Heart left ventricle (tissue), 16 donors: ENCODE measurements at regions not wholly inside any gene's neighbourhood (a gene's known extent, or its start where the extent isn't known, plus 50 kb on each side); places are given as distances from the start of the nearest gene placed in this dataset.

Experiments
- ATAC-seq, 4 donors: fragments of 200-7000 bp; cut with Tn5 transposase; one replicate each; pipeline ENCODE4 v1.9.1; 2020 to 2022; ENCODE audit warnings: moderate library complexity in 4 of 4, mild to moderate bottlenecking in 3 of 4, moderate number of reproducible peaks in 1 of 4
- DNase-seq, 5 donors: peaks; one replicate each; pipeline ENCODE4 v3.0.0-alpha.2; 2020
- H3K27ac ChIP-seq, 12 donors: fragments of 200-600 bp; sonication (generic) in 4 of 12; one replicate each; pipeline versions ENCODE4 v1.5.0 to v1.8.0; 2016 to 2022; ENCODE audit warnings: mild to moderate bottlenecking in 2 of 12
- H3K27me3 ChIP-seq, 9 donors: fragments of 200-600 bp; sonication (generic) in 2 of 9; one replicate each; pipeline versions ENCODE4 v1.5.1 to v1.8.0; 2016 to 2022; ENCODE audit warnings: mild to moderate bottlenecking in 3 of 9
- H3K36me3 ChIP-seq, 9 donors: fragments of 200-600 bp; sonication (generic) in 2 of 9; one replicate each; pipeline versions ENCODE4 v1.5.0 to v1.8.0; 2018 to 2022; ENCODE audit warnings: mild to moderate bottlenecking in 2 of 9
- H3K4me1 ChIP-seq, 12 donors: fragments of 200-600 bp; sonication (generic) in 4 of 12; one replicate each; pipeline versions ENCODE4 v1.5.0 to v1.8.0; 2016 to 2022; ENCODE audit warnings: mild to moderate bottlenecking in 3 of 12
- H3K4me3 ChIP-seq, 12 donors: fragments of 200-600 bp; sonication (generic) in 4 of 12; one replicate each; pipeline versions ENCODE4 v1.5.0 to v1.8.0; 2017 to 2022; ENCODE audit warnings: mild to moderate bottlenecking in 9 of 12, moderate library complexity in 4 of 12
- H3K9me3 ChIP-seq, 12 donors: fragments of 200-600 bp; sonication (generic) in 4 of 12; one replicate each; pipeline versions ENCODE4 v1.5.0 to v1.8.0; 2016 to 2022; ENCODE audit warnings: mild to moderate bottlenecking in 1 of 12
- POLR2A ChIP-seq, 2 donors: fragments of 450-650 bp; IDR thresholded peaks; one replicate each; pipeline ENCODE4 v1.6.1; 2017; ENCODE audit warnings: antibody characterized with exemption in 2 of 2, mild to moderate bottlenecking in 2 of 2, moderate library complexity in 2 of 2
- WGBS, 4 donors: extraction: QIAGEN DNeasy Blood & Tissue Kit in 2 of 4; methylation state at CpG; one replicate each; pipeline versions ENCODE4 v1.1.5 to v1.1.7; 2013 to 2018; 5-methylcytosine and 5-hydroxymethylcytosine counted together
- intact Hi-C, 10 donors: fragments of 100-400 bp; cut with DNase I; formaldehyde crosslinking; loops; one replicate each; pipeline versions ENCODE4 v1.11.1 to v1.14.2; 2022
- TF ChIP-seq, protein P1 (sequence below), 12 donors: fragments of 200-600 bp; sonication (generic) in 4 of 12; IDR thresholded peaks; one replicate each; pipeline versions ENCODE4 v1.5.0 to v1.8.0; 2018 to 2022; ENCODE audit warnings: antibody characterized with exemption in 12 of 12, mild to moderate bottlenecking in 5 of 12
- donor health status: ischemic (EF 13 %, LVEDD 7.1; RV severe dilation, severe dysfunction).
- donor health status: healthy with polysubstance abuse.
- donor health status: DM: no; HTN: yes; CAD: no.
- donor health status: DM: no; HTN: no; CAD: no.
- donor health status: ischemic (EF 25% LVEDD 6.9; RV normal size, moderate dysfunction).
- donor health status: ischemic (EF 25% LVEDD 5.7; RV mildly dilated, moderate dysfunction).
- donor health status: healthy.
- donor health status: DM: yes; HTN: yes; CAD: no.
- donor health status: ischemic (EF 35%, LVEDD 5.7; RV mildly dilated, moderate dysfunction).
- donor health status: nonischemic (EF 11% LVEDD 7.7; RV severe dilation, severe dysfunction).
- donor health status: DM: yes; HTN: yes; CAD: no.
- donor health status: PGD.
- donor health status: ischemic (EF 29% LVEDD 5.4; RV normal size, mild dysfunction).
- donor health status: nonischemic (EF 23%, LVEDD 6.1; RV moderate dilation, normal function).

DNA sequence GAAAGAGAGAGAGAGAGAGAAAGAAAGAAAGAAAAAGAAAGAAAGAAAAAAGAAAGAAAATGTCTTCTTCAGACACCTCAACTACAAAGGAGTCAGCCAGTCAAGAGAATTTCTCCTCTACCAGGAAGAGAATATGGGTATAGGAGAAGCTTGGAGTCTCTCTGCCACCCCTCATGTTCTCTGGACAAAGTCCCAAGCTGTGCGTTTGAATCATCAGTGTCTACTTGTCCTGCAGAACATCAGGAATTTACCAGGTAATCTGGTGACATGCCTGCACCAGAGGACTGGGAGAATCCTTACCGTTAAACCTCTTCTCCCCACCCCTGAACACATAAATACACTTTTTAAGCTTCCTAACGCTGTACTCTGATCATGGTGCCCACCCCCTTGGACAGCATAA is 119.5 kb downstream of the TM9SF2 start:
- H3K9me3 ChIP-seq: no peaks in the 10 kb centered on the region
- H3K27me3 ChIP-seq: no peaks in the 10 kb centered on the region
- TF ChIP-seq POLR2A (IDR thresholded peaks at IDR 0.05): no peak
- TF ChIP-seq, protein P1, sequence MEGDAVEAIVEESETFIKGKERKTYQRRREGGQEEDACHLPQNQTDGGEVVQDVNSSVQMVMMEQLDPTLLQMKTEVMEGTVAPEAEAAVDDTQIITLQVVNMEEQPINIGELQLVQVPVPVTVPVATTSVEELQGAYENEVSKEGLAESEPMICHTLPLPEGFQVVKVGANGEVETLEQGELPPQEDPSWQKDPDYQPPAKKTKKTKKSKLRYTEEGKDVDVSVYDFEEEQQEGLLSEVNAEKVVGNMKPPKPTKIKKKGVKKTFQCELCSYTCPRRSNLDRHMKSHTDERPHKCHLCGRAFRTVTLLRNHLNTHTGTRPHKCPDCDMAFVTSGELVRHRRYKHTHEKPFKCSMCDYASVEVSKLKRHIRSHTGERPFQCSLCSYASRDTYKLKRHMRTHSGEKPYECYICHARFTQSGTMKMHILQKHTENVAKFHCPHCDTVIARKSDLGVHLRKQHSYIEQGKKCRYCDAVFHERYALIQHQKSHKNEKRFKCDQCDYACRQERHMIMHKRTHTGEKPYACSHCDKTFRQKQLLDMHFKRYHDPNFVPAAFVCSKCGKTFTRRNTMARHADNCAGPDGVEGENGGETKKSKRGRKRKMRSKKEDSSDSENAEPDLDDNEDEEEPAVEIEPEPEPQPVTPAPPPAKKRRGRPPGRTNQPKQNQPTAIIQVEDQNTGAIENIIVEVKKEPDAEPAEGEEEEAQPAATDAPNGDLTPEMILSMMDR (IDR thresholded peaks at IDR 0.05): no peak
- DNase-seq: no peak
- H3K4me1 ChIP-seq: peaks cover 0 to 15% (median 0%) of the 10 kb centered on the region in 12 donors
- 81 to 93% (median 88%) methylated on average over 3 of the region's 3 CpGs for WGBS, 4 donors
- no peaks in the 10 kb centered on the region for H3K36me3 ChIP-seq
- no peak overlapping the region for H3K27ac ChIP-seq
- H3K4me3 ChIP-seq: no peak overlapping the region
- no peak for ATAC-seq
- intact Hi-C loops: no loop called here

DNA sequence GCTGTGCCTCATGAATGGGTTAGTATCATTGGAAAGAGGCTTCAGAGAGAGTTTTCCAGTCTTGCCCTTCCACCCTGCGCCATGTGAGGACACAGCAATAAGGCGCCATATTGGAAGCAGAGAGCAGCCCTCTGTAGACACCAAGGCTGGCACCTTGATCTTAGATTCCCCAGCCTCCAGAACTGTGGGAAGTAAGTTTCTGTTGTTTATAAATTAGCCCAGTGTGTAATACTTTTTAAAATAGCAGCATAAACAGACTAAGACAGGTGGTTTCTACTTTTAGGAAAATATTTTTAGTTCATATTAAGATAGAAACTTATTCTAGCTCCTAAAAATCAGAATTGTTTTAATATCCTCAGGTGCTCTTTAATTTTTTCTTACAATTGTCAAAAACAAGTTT is 117.9 kb downstream of the TM9SF2 start:
- intact Hi-C loops: loop anchor here in 6 of 10 donors (5.0 to 10.0 kb wide), 2 partner anchors 38 to 174 kb away; no protein-coding TSS in a partner anchor
- Histone ChIP-seq H3K4me3 (no peak overlapping the region), H3K27ac (no peak overlapping the region), H3K27me3 (no peaks in the 10 kb centered on the region), H3K36me3 (no peaks in the 10 kb centered on the region), H3K4me1 (peaks cover 0 to 15% (median 0%) of the 10 kb centered on the region in 12 donors), H3K9me3 (no peaks in the 10 kb centered on the region)
- WGBS, 4 donors: 91 to 100% (median 97%) methylated on average over 2 of the region's 2 CpGs
- DNase-seq (no peak), ATAC-seq (no peak)
- TF ChIP-seq, protein P1 (IDR thresholded peaks at IDR 0.05): no peak
- TF ChIP-seq POLR2A (IDR thresholded peaks at IDR 0.05): no peak

DNA sequence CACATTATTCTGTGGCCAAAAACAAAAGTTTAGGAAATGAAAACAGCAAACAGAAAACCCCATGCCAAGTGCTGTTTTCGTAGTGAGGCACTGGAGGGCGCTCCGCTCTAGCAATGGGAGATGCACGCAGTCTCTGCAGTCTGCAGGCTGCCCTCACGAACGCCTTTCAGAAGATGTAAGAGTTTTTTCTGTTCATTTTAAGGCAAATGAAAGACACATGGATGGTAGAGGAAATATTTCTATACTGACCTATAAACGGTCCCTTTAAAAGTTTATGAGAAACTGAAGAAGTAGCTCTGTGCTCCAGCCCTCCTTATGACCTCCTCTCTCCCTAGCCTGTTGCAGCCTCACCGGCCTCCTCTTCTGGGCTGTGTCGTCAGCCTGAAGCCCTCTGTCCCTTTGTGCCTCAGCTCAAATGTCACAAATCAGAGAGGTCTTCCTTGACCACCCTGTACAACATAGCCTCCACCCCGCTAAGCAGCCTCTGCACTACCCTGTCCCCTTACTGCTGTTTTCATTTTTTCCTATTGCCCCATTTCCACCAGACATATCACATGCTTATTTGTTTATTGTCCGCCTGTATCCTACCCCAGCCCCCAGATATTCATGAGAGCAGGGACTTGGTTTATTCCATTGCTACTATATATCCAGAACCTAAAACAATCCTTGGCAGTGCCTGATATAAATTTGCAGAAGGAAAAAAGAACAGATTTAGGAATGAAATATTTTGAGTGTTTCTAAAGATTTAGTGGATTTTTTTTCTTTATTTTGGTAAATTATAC is 116.4 kb downstream of the TM9SF2 start:
- 49 to 54% (median 50%) methylated on average over 11 of the region's 11 CpGs for WGBS, 4 donors
- intact Hi-C loops: loop anchor here in 6 of 10 donors (5.0 to 10.0 kb wide), 2 partner anchors 40 to 173 kb away; no protein-coding TSS in a partner anchor
- ATAC-seq (peak in 3 of 4 donors; percentile 53 to 71 (median 58)), DNase-seq (peak in 2 of 5 donors; percentile 30 to 46)
- TF ChIP-seq, protein P1 (IDR thresholded peaks at IDR 0.05): peak; percentile 23 to 76 (median 56)
- no peak for TF ChIP-seq POLR2A (IDR thresholded peaks at IDR 0.05)
- Histone ChIP-seq H3K36me3 (no peaks in the 10 kb centered on the region), H3K4me1 (peaks cover 0 to 15% (median 0%) of the 10 kb centered on the region in 12 donors), H3K27me3 (no peaks in the 10 kb centered on the region), H3K4me3 (peak overlapping the region in 1 of 12 donors; percentile 7), H3K27ac (no peak overlapping the region), H3K9me3 (no peaks in the 10 kb centered on the region)

DNA sequence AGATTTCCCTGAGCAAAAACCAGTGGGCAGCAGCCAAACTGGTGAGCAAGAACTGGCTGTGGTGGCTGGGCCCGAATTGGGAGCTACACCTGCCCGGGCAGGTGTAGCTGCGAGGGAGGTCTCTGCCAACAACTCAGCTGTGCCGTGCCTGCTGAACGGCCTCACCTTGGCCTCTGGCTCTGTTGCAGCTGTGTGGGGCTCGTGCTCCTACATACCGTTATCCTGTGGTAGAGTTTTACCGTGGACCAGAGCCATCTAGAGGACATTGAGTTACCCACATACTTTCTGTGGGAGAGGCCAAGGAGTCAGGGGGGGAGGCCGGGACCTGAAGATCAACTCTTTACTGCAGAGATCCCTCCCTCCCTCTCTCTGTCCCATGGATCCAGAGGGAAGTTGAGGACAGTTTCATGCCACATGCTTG is 113.2 kb downstream of the TM9SF2 start:
- Histone ChIP-seq H3K36me3 (no peaks in the 10 kb centered on the region), H3K9me3 (no peaks in the 10 kb centered on the region), H3K27me3 (no peaks in the 10 kb centered on the region), H3K27ac (no peak overlapping the region), H3K4me3 (no peak overlapping the region), H3K4me1 (peaks cover 0 to 14% (median 0%) of the 10 kb centered on the region in 12 donors)
- 45 to 60% (median 46%) methylated on average over 2 to 9 of the region's 9 CpGs for WGBS, 4 donors
- DNase-seq (no peak), ATAC-seq (peak in 2 of 4 donors; percentile 54 to 61)
- TF ChIP-seq, protein P1 (IDR thresholded peaks at IDR 0.05): peak in 5 of 12 donors; percentile 7 to 42 (median 20)
- no peak for TF ChIP-seq POLR2A (IDR thresholded peaks at IDR 0.05)
- intact Hi-C loops: loop anchor here in 6 of 10 donors (5.0 to 10.0 kb wide), 2 partner anchors 170 to 172 kb away; no protein-coding TSS in a partner anchor
